ENCODE measurements at regions not wholly inside any gene's neighbourhood (a gene's known extent, or its start where the extent isn't known, plus 50 kb on each side); places are given as distances from the start of the nearest gene placed in this dataset.

DNA sequence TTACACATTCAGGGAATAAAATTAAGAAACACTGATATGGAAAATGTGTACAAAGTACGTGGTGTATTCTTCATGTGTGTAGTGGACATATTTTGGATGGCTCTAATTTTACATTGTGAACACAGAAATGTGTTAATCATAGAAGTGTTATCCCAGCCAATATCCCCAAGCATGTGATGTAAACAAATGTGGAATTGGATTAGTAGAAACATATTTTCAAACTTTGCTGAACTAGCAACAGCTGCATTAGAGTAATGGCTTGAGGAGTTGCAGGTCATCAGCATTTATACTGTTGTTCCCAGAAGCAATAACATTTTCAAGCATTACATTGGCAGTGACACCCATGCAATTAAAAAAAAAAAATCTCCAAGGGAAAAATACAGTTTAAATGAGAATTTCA is 600.6 kb downstream of the SLITRK1 start:
- 0% methylated on average over 1 of the region's 1 CpG for WGBS (ENCODE audit: insufficient coverage, insufficient replicate concordance, low lambda C conversion rate, missing lambda C conversion rate)
- H3K36me3 ChIP-seq (ENCODE audit: control insufficient read depth in 2 of 2, insufficient read depth in 2 of 2, low read length in 1 of 2), result no peaks in the 10 kb centered on the region
- BruUV-seq (replicated peaks), result no TSS peak
- ATAC-seq (no peak), DNase-seq (ENCODE audit: low read depth, low spot score) (no peak), FAIRE-seq (no peak)
- SMC1A ChIA-PET (ENCODE audit: uncharacterized antibody, unreplicated experiment), result no interaction called here
- H3K79me2 ChIP-seq (ENCODE audit: control insufficient read depth, insufficient read depth, low read length), result no peaks in the 10 kb centered on the region
- CTCF ChIA-PET, result no interaction called here
- intact Hi-C loops (cut with micrococcal nuclease; ENCODE audit: unreplicated experiment), result no loop called here
- no peak overlapping the region for H3K4me2 ChIP-seq (ENCODE audit: control insufficient read depth, insufficient read depth)
- no peaks in the 10 kb centered on the region for H3K27me3 ChIP-seq (replicated peaks in 1 of 2; ENCODE audit: control insufficient read depth in 2 of 2, insufficient read depth in 2 of 2, low read length in 1 of 2)
- H3K9ac ChIP-seq (ENCODE audit: control insufficient read depth, insufficient read depth, low read length), result no peak overlapping the region
- POLR2A ChIA-PET, result no interaction called here
- RAD21 ChIA-PET (ENCODE audit: unreplicated experiment), result no interaction called here
- H3K4me1 ChIP-seq (ENCODE audit: control insufficient read depth, insufficient read depth, low read length), result no peaks in the 10 kb centered on the region
- H2AFZ ChIP-seq (ENCODE audit: control insufficient read depth, low read depth, low read length), result no peak overlapping the region
- no peaks in the 10 kb centered on the region for H4K20me1 ChIP-seq (ENCODE audit: control insufficient read depth, insufficient read depth)
- H3K4me3 ChIP-seq, result no peak overlapping the region
- no peak for TF ChIP-seq NR2C2 (IDR thresholded peaks at IDR 0.05; ENCODE audit: borderline replicate concordance, control insufficient read depth, insufficient read length, low read depth)
- no peak for TF ChIP-seq MTA3 (IDR thresholded peaks at IDR 0.05; ENCODE audit: borderline replicate concordance, low read length)
- TF ChIP-seq TBL1XR1 (IDR thresholded peaks at IDR 0.05; ENCODE audit: low read depth, low read length), result no peak
- TF ChIP-seq USF2 (IDR thresholded peaks at IDR 0.05; ENCODE audit: borderline replicate concordance, low read depth, low read length), result no peak
- no peak for TF ChIP-seq IRF5 (IDR thresholded peaks at IDR 0.05; ENCODE audit: borderline replicate concordance)
- TF ChIP-seq, protein P1, sequence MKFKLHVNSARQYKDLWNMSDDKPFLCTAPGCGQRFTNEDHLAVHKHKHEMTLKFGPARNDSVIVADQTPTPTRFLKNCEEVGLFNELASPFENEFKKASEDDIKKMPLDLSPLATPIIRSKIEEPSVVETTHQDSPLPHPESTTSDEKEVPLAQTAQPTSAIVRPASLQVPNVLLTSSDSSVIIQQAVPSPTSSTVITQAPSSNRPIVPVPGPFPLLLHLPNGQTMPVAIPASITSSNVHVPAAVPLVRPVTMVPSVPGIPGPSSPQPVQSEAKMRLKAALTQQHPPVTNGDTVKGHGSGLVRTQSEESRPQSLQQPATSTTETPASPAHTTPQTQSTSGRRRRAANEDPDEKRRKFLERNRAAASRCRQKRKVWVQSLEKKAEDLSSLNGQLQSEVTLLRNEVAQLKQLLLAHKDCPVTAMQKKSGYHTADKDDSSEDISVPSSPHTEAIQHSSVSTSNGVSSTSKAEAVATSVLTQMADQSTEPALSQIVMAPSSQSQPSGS (IDR thresholded peaks at IDR 0.05; ENCODE audit: low read length), result no peak
- TF ChIP-seq ZBTB4 (CRISPR knock-in tag; IDR thresholded peaks at IDR 0.05), result no peak
- TF ChIP-seq SUPT20H (IDR thresholded peaks at IDR 0.05; ENCODE audit: borderline replicate concordance, control insufficient read depth, low read depth, low read length), result no peak
- no peak for TF ChIP-seq MEF2B (IDR thresholded peaks at IDR 0.05; ENCODE audit: partially characterized antibody, poor library complexity, severe bottlenecking)
- TF ChIP-seq, protein P2, sequence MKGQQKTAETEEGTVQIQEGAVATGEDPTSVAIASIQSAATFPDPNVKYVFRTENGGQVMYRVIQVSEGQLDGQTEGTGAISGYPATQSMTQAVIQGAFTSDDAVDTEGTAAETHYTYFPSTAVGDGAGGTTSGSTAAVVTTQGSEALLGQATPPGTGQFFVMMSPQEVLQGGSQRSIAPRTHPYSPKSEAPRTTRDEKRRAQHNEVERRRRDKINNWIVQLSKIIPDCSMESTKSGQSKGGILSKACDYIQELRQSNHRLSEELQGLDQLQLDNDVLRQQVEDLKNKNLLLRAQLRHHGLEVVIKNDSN (IDR thresholded peaks at IDR 0.05; ENCODE audit: borderline replicate concordance, extremely low read length, insufficient read depth, low read depth, low read length), result no peak
- H3K9me3 ChIP-seq (replicated peaks; ENCODE audit: control insufficient read depth, insufficient read depth, low read length), result no peaks in the 10 kb centered on the region
- in situ Hi-C loops (cut with MboI), result no loop called here
- no peak overlapping the region for H3K27ac ChIP-seq (ENCODE audit: control insufficient read depth, insufficient read depth)

Data from GM12878 (cell line).